Muscle of back (tissue), 3 donors: ENCODE measurements at regions not wholly inside any gene's neighbourhood (a gene's known extent, or its start where the extent isn't known, plus 50 kb on each side); places are given as distances from the start of the nearest gene placed in this dataset.
"Not testable (repeated sequence)": the region's sequence is repeated elsewhere in the genome, so short reads cannot be mapped to it uniquely, and the experiment has no call there.

ENCODE experiments used
- DNase-seq, 3 donors: peaks; one replicate each; pipeline versions ENCODE4 v3.0.0 to v3.0.0-alpha.2; 2013

DNA sequence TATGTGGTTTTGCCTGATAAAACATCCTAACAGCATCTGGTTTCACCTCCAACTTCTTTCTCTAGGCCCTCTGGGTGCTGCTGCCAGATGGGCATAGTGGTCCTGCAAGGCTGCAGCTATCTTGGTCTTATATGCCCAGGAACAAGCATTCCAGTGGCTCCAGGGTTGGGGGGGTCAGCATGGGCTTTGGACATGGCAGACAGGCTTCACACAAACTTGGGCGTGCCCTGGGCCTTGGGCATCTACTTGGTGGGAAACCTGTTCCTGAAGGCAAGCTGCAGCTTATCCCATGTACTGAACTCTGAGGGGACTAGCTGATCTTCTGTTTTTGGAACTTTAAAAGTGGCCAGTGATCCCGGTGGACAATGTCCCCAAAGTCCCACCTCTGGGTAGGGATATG is 54.9 kb upstream of the ZNF678 start:
- no peak for DNase-seq

DNA sequence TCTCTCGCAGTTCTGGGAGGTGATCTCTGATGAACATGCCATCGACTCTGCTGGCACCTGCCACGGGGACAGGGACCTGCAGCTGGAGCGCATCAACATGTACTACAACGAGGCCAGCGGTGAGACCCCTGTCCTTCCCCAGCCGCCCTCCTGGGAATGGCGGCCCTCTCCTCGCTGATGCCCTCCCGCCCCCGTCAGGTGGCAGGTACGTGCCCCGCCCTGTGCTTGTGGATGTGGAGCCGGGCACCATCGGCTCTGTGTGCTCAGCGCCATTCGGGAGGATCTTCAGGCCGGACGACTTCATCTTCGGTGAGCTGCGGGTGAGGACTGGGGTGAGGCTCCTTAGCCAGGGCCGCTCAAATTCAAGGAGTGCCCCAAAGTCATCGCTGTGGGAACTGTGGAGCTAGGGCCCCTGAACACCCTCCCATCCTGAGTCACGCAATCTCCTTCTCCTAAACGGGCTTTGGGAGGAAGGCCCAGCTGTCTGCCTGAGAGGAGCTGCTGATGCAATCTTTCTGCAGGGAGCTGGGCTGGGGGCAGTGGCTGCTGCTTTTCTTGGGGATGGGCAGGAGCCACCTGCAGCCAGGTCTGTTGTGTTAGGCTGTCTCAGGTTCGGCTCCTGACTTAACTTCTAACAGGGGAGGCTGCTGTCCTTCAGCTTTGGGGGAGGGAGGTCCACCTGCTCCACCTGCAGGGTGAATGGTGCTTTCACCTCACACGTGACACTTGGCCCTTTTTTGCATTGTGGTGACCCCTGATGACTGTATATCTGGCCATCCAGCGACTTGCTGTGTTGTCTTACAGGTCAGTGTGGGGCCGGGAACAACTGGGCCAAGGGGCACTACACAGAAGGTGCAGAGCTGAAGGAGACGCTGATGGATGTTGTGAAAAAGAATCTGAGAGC is 56.6 kb upstream of the ZNF678 start:
- not testable (repeated sequence) for DNase-seq

DNA sequence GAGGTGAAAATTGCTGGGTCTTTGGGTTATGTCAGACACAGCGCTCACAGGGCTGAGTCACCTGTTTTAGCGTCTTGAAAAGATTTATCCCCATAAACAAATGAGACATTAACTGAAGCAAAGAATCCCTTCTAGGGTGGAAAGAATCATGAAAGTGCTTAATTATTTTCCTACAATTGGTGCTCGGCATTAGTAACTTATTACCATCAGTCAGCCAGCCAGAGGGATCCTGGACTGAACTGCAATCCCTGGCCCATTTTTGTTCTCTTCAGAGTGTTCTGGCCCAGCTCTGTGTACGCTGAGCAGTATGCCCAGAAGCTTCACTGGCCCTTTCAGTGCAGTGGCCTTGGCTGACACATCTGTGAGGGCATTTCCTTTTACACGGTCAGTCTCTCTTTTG is 67.3 kb upstream of the ZNF678 start:
- not testable (repeated sequence) for DNase-seq

DNA sequence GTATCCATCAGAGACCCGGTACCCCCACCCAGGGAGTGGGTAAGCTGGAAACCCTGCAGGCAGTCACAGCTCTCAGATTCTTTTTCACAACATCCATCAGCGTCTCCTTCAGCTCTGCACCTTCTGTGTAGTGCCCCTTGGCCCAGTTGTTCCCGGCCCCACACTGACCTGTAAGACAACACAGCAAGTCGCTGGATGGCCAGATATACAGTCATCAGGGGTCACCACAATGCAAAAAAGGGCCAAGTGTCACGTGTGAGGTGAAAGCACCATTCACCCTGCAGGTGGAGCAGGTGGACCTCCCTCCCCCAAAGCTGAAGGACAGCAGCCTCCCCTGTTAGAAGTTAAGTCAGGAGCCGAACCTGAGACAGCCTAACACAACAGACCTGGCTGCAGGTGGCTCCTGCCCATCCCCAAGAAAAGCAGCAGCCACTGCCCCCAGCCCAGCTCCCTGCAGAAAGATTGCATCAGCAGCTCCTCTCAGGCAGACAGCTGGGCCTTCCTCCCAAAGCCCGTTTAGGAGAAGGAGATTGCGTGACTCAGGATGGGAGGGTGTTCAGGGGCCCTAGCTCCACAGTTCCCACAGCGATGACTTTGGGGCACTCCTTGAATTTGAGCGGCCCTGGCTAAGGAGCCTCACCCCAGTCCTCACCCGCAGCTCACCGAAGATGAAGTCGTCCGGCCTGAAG is 69.3 kb upstream of the ZNF678 start:
- DNase-seq: not testable (repeated sequence)

DNA sequence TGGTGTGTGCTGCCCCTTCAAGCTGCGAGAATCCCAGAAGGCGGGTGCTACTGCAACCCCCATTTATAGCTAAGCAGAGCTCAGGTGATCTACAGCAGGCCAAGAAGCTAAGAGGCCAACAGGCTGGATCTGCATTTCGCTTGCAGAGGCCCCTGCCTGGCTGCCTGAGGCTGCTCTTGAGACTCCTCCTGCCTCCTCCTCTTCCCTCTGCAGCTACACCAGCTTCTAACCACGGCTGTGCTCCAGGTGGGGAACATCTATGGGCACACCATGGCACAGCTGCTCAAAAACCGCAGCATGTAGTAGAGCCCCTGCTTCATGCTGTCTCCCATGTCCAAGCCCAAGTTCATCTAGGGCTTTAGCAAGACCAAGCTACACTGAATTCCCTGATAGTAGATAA is 72.9 kb upstream of the ZNF678 start:
- no peak for DNase-seq

DNA sequence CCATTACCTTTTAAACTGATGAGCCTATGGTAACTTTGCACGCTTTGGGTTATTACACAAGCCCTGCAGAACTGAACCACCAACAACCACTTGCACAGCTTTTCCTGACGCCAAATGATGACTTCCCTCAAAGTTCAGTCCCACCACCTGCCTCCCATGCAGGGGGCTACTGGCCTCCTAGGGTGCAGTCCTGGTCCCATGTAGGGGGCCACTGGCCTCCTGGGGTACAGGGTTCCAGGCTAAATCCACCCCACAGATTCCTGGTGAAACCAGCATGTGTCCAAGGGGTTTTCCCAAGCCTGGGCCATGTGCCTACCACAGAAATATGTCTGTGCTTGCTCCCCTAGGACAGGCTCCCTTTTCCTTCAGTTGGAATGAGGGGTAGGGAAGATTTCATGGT is 73.4 kb upstream of the ZNF678 start:
- DNase-seq: no peak

DNA sequence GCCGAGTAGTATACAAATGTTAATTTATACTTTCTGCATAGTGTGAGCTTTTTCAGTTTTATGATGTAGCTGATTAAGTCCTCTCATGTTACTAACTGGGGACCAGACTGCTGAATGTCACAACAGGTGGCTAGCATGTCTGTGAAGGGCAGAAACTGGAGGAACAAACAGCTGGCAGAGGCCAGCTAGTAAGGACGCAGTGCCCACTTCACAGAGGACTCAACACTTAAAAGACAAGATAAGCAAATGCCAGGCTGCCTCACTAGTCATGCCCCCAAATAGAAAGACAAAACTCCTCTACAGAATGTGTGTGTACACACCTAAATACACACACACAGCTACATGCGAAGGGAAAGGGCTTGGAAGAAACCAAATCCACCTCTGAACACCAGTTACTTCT is 73.8 kb upstream of the ZNF678 start:
- peak; percentile 9 to 22 (median 15) for DNase-seq

DNA sequence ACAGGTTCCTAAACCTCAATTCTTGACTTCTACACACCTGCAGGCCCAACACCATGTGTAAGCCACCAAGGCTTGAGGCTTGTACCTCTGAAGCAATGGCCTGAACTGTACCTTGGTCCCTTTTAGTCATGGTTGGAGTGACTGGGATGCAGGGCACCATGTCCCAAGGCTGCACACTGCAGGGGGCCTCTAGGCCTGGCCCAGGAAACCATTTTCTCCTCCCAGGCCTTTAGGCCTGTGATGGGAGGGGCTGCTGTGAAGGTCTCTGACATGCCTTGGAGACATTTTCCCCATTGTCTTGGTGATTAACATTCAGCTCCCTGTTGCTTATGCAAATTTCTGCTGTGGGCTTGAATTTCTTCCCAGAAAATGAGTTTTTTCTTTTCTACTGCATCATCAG is 75.8 kb upstream of the ZNF678 start:
- no peak for DNase-seq

DNA sequence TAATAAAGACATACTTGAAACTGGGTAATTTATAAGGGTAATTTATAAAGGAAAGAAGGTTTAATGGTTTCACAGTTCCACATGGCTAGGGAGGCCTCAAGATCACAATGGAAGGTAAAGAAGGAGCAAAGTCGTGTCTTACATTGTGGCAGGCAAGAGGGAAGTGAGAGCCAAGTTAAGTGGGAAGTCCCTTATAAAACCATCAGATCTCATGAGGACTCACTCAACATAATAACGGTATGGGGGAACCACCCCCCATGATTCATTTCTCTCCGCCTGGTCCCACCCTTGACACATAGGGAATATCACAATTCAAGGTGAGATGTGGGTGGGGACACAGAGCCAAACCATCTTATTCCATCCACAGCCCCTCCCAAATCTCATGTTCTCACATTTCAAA is 76.8 kb upstream of the ZNF678 start:
- no peak for DNase-seq

DNA sequence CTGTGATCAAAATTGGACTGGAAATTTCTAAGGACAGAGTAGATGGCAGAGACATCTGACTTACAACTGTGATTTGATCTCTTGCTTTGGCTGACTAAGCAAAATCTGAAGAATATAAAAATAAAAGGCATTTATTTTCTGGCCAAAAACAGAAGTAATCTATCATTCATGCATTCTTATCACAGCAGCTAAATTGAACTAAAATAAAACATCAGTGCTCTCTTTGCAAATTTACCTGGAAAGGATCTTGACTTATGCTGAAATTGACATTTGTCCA is 81.4 kb upstream of the ZNF678 start:
- DNase-seq: no peak

DNA sequence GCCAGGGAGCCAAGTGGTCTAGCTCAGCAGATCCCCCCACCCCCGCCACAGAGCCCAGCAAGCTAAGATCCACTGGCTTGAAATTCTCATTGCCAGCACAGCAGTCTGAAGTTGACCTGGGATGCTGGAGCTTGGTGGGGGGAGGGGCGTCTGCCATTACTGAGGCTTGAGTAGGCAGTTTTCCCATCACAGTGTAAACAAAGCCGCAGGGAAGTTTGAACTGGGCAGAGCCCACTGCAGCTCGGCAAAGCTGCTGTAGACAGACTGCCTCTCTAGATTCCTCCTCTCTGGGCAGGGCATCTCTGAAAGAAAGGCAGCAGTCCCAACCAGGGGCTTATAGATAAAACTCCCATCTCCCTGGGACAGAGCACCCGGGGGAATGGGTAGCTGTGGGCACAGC is 89.3 kb upstream of the ZNF678 start:
- not testable (repeated sequence) for DNase-seq

DNA sequence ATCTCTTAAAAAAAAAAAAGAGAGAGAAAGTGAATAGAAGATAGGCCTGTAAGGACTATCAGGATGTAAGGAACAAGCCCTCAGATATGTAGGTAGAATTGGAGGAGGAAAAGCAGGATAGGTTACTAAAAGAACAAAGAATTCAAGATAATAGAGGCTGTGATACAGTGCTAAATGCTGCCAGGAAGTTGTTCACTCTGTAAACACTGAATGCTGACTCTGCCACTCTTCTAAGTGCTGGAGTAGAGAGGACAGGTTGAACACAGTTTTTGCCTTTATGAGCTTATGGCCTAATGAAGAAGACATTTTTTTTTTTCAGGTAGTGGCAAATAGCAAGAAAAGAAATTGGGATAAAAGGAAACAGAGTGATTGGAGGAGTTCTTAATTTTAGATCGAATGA is 90.6 kb upstream of the ZNF678 start:
- no peak for DNase-seq

DNA sequence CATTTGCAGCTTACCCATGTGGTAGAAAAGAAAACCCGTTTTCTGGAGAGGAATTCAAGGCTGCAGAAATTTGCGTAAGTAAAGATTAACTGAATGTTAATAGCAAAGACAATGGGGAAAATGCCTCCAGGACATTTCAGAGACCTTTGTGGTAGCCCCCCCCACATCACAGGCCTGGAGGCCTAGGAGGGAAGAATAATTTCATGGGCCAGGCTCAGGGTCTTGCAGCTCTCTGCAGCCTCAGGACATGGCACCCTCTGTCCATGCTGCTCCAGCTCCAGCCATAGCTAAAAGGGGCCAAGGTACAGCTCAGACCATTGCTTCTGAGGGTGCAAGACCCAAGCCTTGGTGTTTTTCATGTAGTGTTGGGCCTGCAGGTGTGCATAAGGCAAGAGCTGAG is 92.7 kb upstream of the ZNF678 start:
- DNase-seq: no peak

DNA sequence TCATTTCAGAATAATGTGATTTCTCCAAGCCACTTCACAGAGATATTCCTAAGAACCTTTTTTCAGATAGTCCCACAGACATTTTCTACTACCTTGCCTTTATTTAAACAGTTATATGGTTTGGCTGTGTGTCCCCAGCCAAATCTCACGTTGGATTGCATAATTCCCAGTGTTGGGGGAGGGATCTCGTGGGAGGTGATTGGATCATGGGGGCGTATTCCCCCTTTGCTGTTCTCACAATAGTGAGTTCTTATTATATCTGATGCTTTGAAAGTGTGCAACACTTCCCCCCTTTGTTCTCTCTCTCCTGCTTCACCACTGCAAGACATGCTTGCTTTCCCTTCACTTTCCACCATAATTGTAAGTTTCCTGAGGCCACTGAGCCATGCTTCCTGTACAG is 93.6 kb upstream of the ZNF678 start:
- no peak for DNase-seq

DNA sequence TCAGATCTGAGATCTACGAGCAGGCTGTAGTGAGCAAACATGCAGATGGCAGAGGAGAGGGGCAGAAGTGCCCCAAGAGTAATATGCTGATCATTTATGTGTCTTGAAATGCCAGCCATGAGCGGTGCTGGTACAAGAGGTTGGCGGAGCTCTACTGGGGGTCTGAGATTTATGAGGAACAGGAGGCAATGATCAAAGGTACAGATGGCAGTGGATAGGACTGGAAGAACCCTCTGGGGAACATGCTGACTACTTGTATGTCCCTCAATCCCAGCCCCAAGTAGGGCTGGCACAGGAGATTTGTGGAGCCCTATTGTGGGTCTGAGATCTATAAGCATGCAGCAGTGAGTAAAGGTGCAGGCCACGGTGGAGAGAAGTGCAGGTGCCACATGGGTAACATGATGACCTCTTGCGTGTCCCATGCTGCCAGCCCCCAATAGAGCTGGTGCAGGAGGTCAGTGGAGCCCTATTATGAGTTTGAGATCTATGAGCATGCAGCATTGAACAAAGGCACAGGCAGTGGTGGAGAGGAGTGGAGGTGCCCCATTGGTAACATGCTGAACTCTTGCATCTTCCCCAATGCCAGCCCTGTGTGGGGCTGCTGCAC is 97.2 kb upstream of the ZNF678 start:
- DNase-seq: no peak

DNA sequence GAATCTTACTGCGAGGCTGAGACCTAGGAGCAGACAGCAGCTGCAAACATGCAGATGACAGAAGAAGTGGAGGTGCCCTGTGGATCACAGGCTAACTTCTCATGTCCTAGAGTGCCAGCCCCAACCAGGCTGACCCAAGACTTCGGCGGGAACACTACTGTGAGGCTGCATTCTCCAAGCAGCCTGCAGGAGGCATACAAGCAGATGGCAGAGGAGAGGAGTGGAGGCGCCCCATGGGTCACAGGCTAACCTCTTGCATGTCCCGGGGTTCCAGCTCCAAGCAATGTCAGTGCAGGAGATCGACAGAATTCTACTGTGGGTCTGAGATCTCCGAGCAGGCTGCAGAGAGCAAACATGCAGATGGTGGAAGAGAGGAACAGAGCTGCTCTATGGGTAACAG is 98.1 kb upstream of the ZNF678 start:
- DNase-seq: no peak

DNA sequence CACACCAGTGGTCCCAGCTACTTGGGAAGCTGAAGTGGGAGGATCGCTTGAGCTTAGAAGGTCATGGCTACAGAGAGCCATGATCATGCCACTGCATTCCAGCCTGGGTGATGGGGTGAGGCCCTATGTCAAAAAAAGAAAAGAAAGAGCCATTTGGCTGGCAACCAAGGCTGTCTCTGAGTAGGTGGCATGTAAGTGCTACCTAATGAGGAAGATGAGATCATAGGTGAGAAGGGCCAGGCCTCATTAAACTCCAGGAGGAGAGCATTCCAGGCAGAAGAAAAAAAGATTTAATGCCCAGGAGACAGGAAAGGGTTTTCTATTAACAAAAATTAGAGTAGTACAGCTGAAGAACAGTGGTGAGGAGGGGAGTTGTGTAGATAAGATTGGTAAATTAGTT is 103.4 kb upstream of the ZNF678 start:
- DNase-seq: no peak

DNA sequence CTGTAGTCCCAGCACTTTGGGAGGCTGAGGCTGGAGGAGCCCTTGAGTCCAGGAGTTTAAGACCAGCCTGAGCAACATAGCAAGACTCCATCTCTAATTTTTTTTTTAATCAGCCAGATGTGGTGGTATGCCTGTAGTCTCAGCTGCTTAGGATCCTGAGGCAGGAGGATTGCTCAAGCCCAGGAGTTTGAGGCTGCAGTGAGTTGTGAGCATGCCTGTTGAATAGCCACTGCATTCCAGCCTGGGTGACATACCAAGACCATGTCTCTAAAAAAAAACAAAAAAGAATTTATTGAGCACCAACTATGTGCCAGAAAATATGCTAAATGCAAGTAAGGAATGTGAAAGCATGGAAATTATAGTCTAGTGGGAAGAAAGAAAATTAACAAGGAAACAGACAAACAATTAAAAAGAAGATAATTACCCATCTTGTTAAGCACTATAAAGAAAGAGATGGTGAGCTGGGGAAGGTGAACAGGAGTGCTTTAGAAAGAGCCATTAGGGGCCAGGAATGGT is 104.0 kb upstream of the ZNF678 start:
- no peak for DNase-seq

DNA sequence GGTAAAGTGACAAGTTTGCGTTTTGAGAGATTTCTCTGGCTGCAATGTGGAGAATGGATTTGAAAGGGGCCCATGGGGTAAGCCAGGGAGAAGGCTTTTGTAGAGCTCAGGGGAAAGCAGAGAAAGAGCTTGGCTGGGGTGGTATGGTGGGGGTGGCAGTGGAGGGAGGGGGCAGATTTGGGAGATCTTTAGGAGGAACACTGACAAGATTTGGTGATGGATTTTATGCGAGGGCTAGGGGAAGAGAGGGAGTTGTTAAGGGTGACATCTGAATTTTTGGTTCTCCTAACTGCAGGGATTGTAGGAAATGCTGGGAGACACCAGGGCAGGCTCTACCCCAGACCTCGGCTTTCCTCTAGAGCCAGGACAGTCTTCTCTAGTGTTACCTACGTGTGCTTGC is 108.7 kb upstream of the ZNF678 start:
- DNase-seq: no peak

DNA sequence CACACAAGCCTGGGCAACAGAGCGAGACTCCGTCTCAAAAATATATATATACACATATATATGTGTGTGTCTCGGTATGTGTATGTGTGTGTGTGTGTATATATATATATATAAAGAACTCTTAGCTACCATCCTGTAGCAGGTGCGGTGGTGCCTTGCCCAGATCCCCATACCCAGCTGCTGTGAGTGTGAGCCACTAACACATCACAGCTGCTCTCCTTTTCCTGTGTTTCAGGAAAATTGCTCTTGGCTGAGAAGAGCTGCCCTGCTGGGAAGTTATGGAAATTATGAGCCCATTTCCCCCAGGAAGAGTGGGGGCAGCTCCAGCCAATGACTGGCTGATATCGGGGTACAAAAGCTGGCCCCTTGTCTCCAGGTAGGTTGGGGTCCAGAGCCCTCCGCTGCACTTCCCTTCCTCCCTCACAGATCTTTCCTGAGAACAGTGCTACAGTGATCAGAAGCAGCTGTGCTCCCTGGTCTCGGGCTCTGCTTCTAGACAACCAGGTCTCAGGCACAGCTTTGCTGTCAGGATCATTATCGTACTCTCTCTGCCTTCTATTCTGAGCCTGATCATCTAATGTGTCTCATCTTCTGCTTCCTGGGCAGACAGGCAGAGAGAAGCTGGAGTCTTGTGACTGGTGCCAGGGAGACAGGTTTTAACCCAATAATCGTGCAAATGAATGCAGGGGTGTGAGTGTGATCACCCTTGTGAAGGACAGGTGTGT is 109.6 kb upstream of the ZNF678 start:
- peak in 1 of 3 donors; percentile 30 for DNase-seq

DNA sequence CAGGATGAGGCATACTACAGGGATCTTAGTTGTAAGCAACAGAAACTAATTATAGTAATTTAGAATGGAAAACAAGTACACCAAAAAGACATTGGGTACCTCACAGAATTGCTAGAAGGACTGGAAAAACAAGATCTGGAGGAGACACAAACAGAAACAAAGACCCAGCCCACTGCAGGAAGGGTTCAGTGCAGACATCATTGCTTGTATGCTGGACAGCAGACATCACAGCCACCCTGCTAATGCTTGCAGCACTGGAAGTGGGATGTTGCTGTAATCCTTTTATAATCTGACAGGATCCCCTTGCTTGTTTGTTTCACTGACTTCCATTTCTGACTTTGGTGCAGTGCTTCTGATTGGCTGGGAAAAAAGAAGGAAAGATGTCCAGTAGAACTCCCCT is 111.4 kb upstream of the ZNF678 start:
- DNase-seq: no peak

DNA sequence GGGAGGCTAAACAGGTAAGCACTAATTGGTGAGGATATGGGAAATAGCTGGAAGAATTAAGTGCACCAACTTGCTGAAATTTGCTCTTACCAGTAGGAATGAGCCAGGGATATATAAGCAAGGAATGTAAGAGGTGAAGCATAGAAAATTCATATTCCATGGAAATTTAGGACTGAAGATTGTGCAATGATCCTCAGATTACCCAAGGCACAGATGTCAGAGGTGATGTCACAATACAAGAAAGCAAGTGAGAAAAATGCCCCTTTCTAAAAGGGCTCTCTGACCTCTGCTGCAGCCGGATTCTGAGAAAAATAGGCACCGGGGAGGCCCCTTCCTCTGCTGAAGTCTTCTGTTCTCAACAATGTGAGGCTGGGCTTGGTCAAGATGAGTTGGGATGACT is 112.3 kb upstream of the ZNF678 start:
- no peak for DNase-seq
